T-cell (primary cell): ENCODE measurements at regions not wholly inside any gene's neighbourhood (a gene's known extent, or its start where the extent isn't known, plus 50 kb on each side); places are given as distances from the start of the nearest gene placed in this dataset.

Source experiments
- ATAC-seq, 4 experiments: fragments of 200-7000 bp in 3 of 4; fragments of 150-1000 bp in 1 of 4; cut with Tn5 transposase; replicated peaks in 1 of 4; 1 replicate in 3 of 4; 2 replicates in 1 of 4; pipeline ENCODE4 v1.10.0; 2021; ENCODE audit warnings: moderate library complexity in 3 of 4, mild to moderate bottlenecking in 2 of 4, moderate number of reproducible peaks in 1 of 4
- CTCF ChIA-PET, 2 donors: fragments of 300-600 bp; sonication (Branson Sonifier 250); formaldehyde crosslinking; loops; one replicate each; lab custom pipeline; 2022; ENCODE audit warnings: antibody characterized with exemption in 2 of 2; lab: Charles Lee
- POLR2A ChIA-PET, 2 donors: fragments of 300-600 bp; sonication (Branson Sonifier 250); formaldehyde crosslinking; loops; one replicate each; lab custom pipeline; 2022; ENCODE audit warnings: antibody characterized with exemption in 2 of 2; lab: Charles Lee
- DNase-seq, 35 experiments: peaks; one replicate each; pipeline versions ENCODE4 v3.0.0 to v3.0.0-alpha.2; 2013 to 2023
- H3K27ac ChIP-seq: one replicate; pipeline ENCODE4 v1.5.1; 2013; ENCODE audit warnings: low read length
- H3K27me3 ChIP-seq, 2 experiments: replicated peaks in 1 of 2; 1 replicate in 1 of 2; 2 replicates in 1 of 2; pipeline versions ENCODE4 v1.6.1 to v1.7.0; 2013; ENCODE audit warnings: low read length in 1 of 2, mixed read lengths in 1 of 2; ENCODE audit not compliant: control insufficient read depth in 2 of 2, insufficient read depth in 2 of 2; ENCODE audit errors: extremely low read depth in 1 of 2
- H3K36me3 ChIP-seq, 2 donors: 1 replicate in 1 of 2; 2 replicates in 1 of 2; pipeline versions ENCODE4 v1.6.1 to v1.7.0; 2013; ENCODE audit warnings: low read length in 1 of 2; ENCODE audit not compliant: control insufficient read depth in 2 of 2, insufficient read depth in 1 of 2; ENCODE audit errors: extremely low read depth in 1 of 2
- H3K4me1 ChIP-seq, 2 experiments: 1 replicate in 1 of 2; 2 replicates in 1 of 2; pipeline versions ENCODE4 v1.6.1 to v1.7.0; 2013; ENCODE audit warnings: low read length in 2 of 2, mixed read lengths in 1 of 2; ENCODE audit not compliant: insufficient read depth in 2 of 2, control insufficient read depth in 1 of 2; ENCODE audit errors: extremely low read depth in 1 of 2
- H3K4me3 ChIP-seq, 2 donors: 1 replicate in 1 of 2; 2 replicates in 1 of 2; pipeline versions ENCODE4 v1.5.1 to v1.7.0; 2013; ENCODE audit warnings: mild to moderate bottlenecking in 2 of 2, low read length in 1 of 2, moderate library complexity in 1 of 2; ENCODE audit not compliant: control insufficient read depth in 1 of 2; ENCODE audit errors: extremely low read depth in 1 of 2
- H3K9me3 ChIP-seq: 2 replicates; pipeline ENCODE4 v1.7.0; 2013
- H3K27ac Mint-ChIP-seq, 2 donors: one replicate each; pipeline ENCODE4 v1.8.0; 2020 to 2021; ENCODE audit warnings: mild to moderate bottlenecking in 2 of 2, mixed read lengths in 2 of 2
- H3K27me3 Mint-ChIP-seq, 2 donors: one replicate each; pipeline ENCODE4 v1.8.0; 2021 to 2022; ENCODE audit warnings: mixed read lengths in 2 of 2
- H3K36me3 Mint-ChIP-seq: one replicate; pipeline ENCODE4 v1.8.0; 2021; ENCODE audit warnings: mixed read lengths
- H3K4me1 Mint-ChIP-seq, 3 donors: one replicate each; pipeline ENCODE4 v1.8.0; 2020 to 2022; ENCODE audit warnings: mixed read lengths in 3 of 3, mild to moderate bottlenecking in 1 of 3
- H3K4me3 Mint-ChIP-seq, 3 donors: one replicate each; pipeline ENCODE4 v1.8.0; 2020 to 2022; ENCODE audit warnings: mild to moderate bottlenecking in 3 of 3, mixed read lengths in 3 of 3, moderate library complexity in 3 of 3
- H3K9me3 Mint-ChIP-seq, 3 donors: one replicate each; pipeline ENCODE4 v1.8.0; 2020 to 2022; ENCODE audit warnings: mixed read lengths in 3 of 3
- WGBS: methylation state at CpG from one replicate; pipeline ENCODE4 v1.1.5; 2013; ENCODE audit warnings: missing lambda C conversion rate; ENCODE audit not compliant: insufficient coverage; 5-methylcytosine and 5-hydroxymethylcytosine counted together

- no peaks in the 10 kb centered on the region for H3K27me3 ChIP-seq
- H3K9me3 Mint-ChIP-seq, result no peaks in the 10 kb centered on the region
- POLR2A ChIA-PET, result no interaction called here
Measured at GRCh38 chr13:47148543-47148942, 251.7 kb upstream of the HTR2A start.

GRCh38 chr13:47147812-47148119 lies 250.9 kb upstream of the HTR2A start:
- DNase-seq (no peak), ATAC-seq (no peak)
- H3K27ac ChIP-seq, result no peak overlapping the region
- H3K4me3 ChIP-seq, result no peak overlapping the region
- H3K9me3 ChIP-seq, result no peaks in the 10 kb centered on the region
- H3K27me3 ChIP-seq, result no peaks in the 10 kb centered on the region
- ChIA-PET POLR2A (no interaction called here), CTCF (no interaction called here)
- Mint-ChIP-seq H3K27ac (no peak overlapping the region), H3K9me3 (no peaks in the 10 kb centered on the region), H3K36me3 (no peaks in the 10 kb centered on the region), H3K4me3 (no peak overlapping the region), H3K4me1 (no peaks in the 10 kb centered on the region), H3K27me3 (peaks cover 0 to 4% of the 10 kb centered on the region in 2 donors)
- WGBS, result no CpG with 5 or more reads among the region's 2 CpGs
- H3K36me3 ChIP-seq, result no peaks in the 10 kb centered on the region
- H3K4me1 ChIP-seq, result no peaks in the 10 kb centered on the region

More at GRCh38 chr13:47148543-47148942, 251.7 kb upstream of the HTR2A start:
- H3K4me3 ChIP-seq, result no peak overlapping the region
- H3K36me3 Mint-ChIP-seq, result no peaks in the 10 kb centered on the region
- no peaks in the 10 kb centered on the region for H3K4me1 ChIP-seq
- no peaks in the 10 kb centered on the region for H3K9me3 ChIP-seq
- H3K36me3 ChIP-seq, result no peaks in the 10 kb centered on the region
- DNase-seq, result no peak
- CTCF ChIA-PET, result no interaction called here
- no peaks in the 10 kb centered on the region for H3K4me1 Mint-ChIP-seq
- ATAC-seq, result no peak
- no peak overlapping the region for H3K27ac Mint-ChIP-seq
- peaks cover 0 to 4% of the 10 kb centered on the region in 2 donors for H3K27me3 Mint-ChIP-seq
- H3K4me3 Mint-ChIP-seq, result no peak overlapping the region
- no peak overlapping the region for H3K27ac ChIP-seq
- WGBS, result no CpG with 5 or more reads among the region's 3 CpGs

- no peaks in the 10 kb centered on the region for H3K9me3 Mint-ChIP-seq
- no peaks in the 10 kb centered on the region for H3K36me3 Mint-ChIP-seq
- POLR2A ChIA-PET, result no interaction called here
Measured at GRCh38 chr13:47146991-47147811, 250.3 kb upstream of the HTR2A start.

GRCh38 chr13:47146136-47146535 lies 249.3 kb upstream of the HTR2A start:
- no peaks in the 10 kb centered on the region for H3K36me3 Mint-ChIP-seq
- H3K27ac ChIP-seq, result no peak overlapping the region
- H3K4me3 Mint-ChIP-seq, result no peak overlapping the region
- H3K4me1 Mint-ChIP-seq, result no peaks in the 10 kb centered on the region
- H3K27me3 ChIP-seq, result no peaks in the 10 kb centered on the region
- no peak for DNase-seq
- H3K27ac Mint-ChIP-seq, result no peak overlapping the region
- POLR2A ChIA-PET, result no interaction called here
- H3K27me3 Mint-ChIP-seq, result peaks cover 0 to 3% of the 10 kb centered on the region in 2 donors
- no peaks in the 10 kb centered on the region for H3K4me1 ChIP-seq
- no peak overlapping the region for H3K4me3 ChIP-seq
- no peaks in the 10 kb centered on the region for H3K9me3 ChIP-seq
- H3K36me3 ChIP-seq, result no peaks in the 10 kb centered on the region
- CTCF ChIA-PET, result no interaction called here
- H3K9me3 Mint-ChIP-seq, result no peaks in the 10 kb centered on the region
- ATAC-seq, result no peak

More at GRCh38 chr13:47146991-47147811, 250.3 kb upstream of the HTR2A start:
- WGBS, result no CpG with 5 or more reads among the region's 2 CpGs
- peaks cover 0 to 4% of the 10 kb centered on the region in 2 donors for H3K27me3 Mint-ChIP-seq
- H3K4me1 Mint-ChIP-seq, result no peaks in the 10 kb centered on the region
- no peak overlapping the region for H3K27ac Mint-ChIP-seq
- Histone ChIP-seq H3K27me3 (no peaks in the 10 kb centered on the region), H3K4me1 (no peaks in the 10 kb centered on the region), H3K27ac (no peak overlapping the region), H3K36me3 (no peaks in the 10 kb centered on the region), H3K4me3 (no peak overlapping the region), H3K9me3 (no peaks in the 10 kb centered on the region)
- ATAC-seq (no peak), DNase-seq (no peak)
- H3K4me3 Mint-ChIP-seq, result no peak overlapping the region
- CTCF ChIA-PET, result no interaction called here

GRCh38 chr13:47144782-47145181 lies 247.9 kb upstream of the HTR2A start:
- Mint-ChIP-seq H3K9me3 (no peaks in the 10 kb centered on the region), H3K4me1 (no peaks in the 10 kb centered on the region), H3K4me3 (no peak overlapping the region), H3K27ac (peak overlapping the region in 1 of 2 donors; percentile 28), H3K36me3 (no peaks in the 10 kb centered on the region), H3K27me3 (no peaks in the 10 kb centered on the region)
- DNase-seq, result no peak
- POLR2A ChIA-PET, result no interaction called here
- ATAC-seq, result no peak
- WGBS, result no CpG with 5 or more reads among the region's 1 CpG
- Histone ChIP-seq H3K4me3 (no peak overlapping the region), H3K9me3 (no peaks in the 10 kb centered on the region), H3K27me3 (no peaks in the 10 kb centered on the region), H3K4me1 (no peaks in the 10 kb centered on the region), H3K36me3 (no peaks in the 10 kb centered on the region), H3K27ac (no peak overlapping the region)
- CTCF ChIA-PET, result no interaction called here

GRCh38 chr13:47142105-47142504 lies 245.3 kb upstream of the HTR2A start:
- no peak overlapping the region for H3K27ac Mint-ChIP-seq
- Histone ChIP-seq H3K36me3 (no peaks in the 10 kb centered on the region), H3K4me3 (no peak overlapping the region), H3K27me3 (no peaks in the 10 kb centered on the region), H3K9me3 (no peaks in the 10 kb centered on the region), H3K27ac (no peak overlapping the region), H3K4me1 (no peaks in the 10 kb centered on the region)
- H3K4me1 Mint-ChIP-seq, result no peaks in the 10 kb centered on the region
- CTCF ChIA-PET, result no interaction called here
- no peak overlapping the region for H3K4me3 Mint-ChIP-seq
- DNase-seq (no peak), ATAC-seq (no peak)
- H3K36me3 Mint-ChIP-seq, result no peaks in the 10 kb centered on the region
- no CpG with 5 or more reads among the region's 2 CpGs for WGBS
- peaks cover 0 to 6% of the 10 kb centered on the region in 2 donors for H3K27me3 Mint-ChIP-seq
- POLR2A ChIA-PET, result no interaction called here
- H3K9me3 Mint-ChIP-seq, result peaks cover 0 to 7% (median 0%) of the 10 kb centered on the region in 3 donors

GRCh38 chr13:47139519-47139918 lies 242.7 kb upstream of the HTR2A start:
- WGBS, result no CpG with 5 or more reads among the region's 2 CpGs
- Mint-ChIP-seq H3K27me3 (peaks cover 0 to 6% of the 10 kb centered on the region in 2 donors), H3K9me3 (peaks cover 0 to 7% (median 0%) of the 10 kb centered on the region in 3 donors), H3K4me1 (no peaks in the 10 kb centered on the region), H3K27ac (no peak overlapping the region), H3K36me3 (no peaks in the 10 kb centered on the region), H3K4me3 (no peak overlapping the region)
- ATAC-seq (no peak), DNase-seq (no peak)
- Histone ChIP-seq H3K27ac (no peak overlapping the region), H3K4me1 (no peaks in the 10 kb centered on the region), H3K4me3 (no peak overlapping the region), H3K27me3 (no peaks in the 10 kb centered on the region), H3K9me3 (no peaks in the 10 kb centered on the region), H3K36me3 (no peaks in the 10 kb centered on the region)
- ChIA-PET POLR2A (no interaction called here), CTCF (no interaction called here)
